T47D (cell line): ENCODE measurements at regions not wholly inside any gene's neighbourhood (a gene's known extent, or its start where the extent isn't known, plus 50 kb on each side); places are given as distances from the start of the nearest gene placed in this dataset.

Experiments used
- DNase-seq, 2 experiments: peaks; one replicate each; pipeline versions ENCODE4 v3.0.0 to v3.0.0-alpha.2; 2011 to 2012; ENCODE audit warnings: low read depth in 1 of 2, low spot score in 1 of 2
- JUND ChIP-seq: IDR thresholded peaks from 2 replicates; pipeline ENCODE4 v1.6.1; 2012; ENCODE audit warnings: low read depth
- in situ Hi-C: cut with HindIII; loops from 2 replicates; pipeline ENCODE4 v1.10.0; 2016; ENCODE audit warnings: low sequenced_read_pairs, low pct_unique_long_range_greater_than_20kb

- TF ChIP-seq JUND = no peak
- in situ Hi-C loops = no loop called here
- no peak for DNase-seq
These were observed 58.1 kb upstream of the EPB41L1 start for GRCh38 chr20:36096435-36096834.

GRCh38 chr20:36097337-36098151, 57.0 kb upstream of the EPB41L1 start:
- no peak for TF ChIP-seq JUND
- in situ Hi-C loops = no loop called here
- peak in 1 of 2 experiments; percentile 60 for DNase-seq

DNA sequence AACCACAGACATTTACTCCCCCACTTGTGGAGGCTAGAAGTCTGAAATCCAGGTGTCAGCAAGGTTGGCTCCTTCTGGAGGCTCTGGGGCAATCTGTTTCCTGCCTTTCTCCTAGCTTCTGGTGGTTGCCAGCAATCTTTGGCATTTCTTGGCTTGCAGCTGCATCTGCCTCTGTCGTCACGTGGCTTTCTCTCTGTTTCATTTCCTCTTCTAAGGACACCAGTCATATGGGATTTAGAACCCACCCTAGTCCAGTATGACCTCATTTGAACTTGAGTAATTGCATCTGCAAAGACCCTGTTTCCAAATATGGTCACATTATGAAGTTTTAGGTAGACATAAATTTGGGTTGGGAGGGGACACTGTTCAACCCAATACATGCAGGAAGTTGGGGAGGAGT, 56.2 kb upstream of the EPB41L1 start:
- no peak for DNase-seq
- TF ChIP-seq JUND = no peak
- in situ Hi-C loops = no loop called here

DNA sequence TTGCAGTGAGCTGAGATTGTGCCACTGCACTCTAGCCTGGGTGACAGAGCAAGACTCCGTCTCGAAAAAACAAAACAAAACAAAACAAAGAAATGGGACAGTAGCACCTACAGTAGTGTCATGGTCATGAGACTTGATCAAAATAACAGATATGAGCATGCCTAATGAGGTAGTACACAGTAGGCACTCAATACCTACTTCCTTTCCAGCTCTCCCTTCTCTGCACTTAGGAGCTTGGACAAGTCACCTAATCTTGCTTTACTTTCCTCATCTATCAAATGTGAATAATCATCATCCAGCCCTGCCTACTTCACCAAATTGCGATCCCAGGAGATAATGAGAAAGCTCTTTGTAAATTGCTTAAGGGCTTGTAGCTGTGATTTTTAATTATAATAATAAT, 55.4 kb upstream of the EPB41L1 start:
- in situ Hi-C loops = no loop called here
- no peak for TF ChIP-seq JUND
- no peak for DNase-seq

DNA sequence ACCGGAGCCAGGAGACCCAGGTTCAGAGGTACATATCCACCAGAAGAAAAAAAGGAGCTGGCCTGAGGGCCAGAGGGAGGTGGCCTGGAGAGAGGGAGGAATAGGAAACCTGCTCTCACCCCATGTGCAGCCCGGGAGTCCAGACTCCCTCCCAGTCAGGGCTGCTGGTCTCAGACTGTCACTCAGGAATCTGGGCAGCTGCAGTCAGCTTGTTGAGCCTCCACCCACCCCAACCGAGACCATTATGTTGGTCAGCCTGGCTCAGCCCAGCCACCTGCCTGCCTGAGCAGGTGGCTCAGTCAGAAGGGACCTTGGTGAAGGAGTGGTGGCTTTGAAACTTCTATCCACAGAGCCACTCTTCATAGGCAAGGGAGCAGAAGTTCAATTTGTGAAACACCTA, 53.3 kb upstream of the EPB41L1 start:
- no peak for TF ChIP-seq JUND
- in situ Hi-C loops = no loop called here

GRCh38 chr20:36102306-36102705, 52.2 kb upstream of the EPB41L1 start:
- no peak for TF ChIP-seq JUND
- DNase-seq = no peak
- in situ Hi-C loops = no loop called here

More for the DNA sequence above, 53.3 kb upstream of the EPB41L1 start:
- DNase-seq = no peak

GRCh38 chr20:36102809-36103596, 51.5 kb upstream of the EPB41L1 start:
- TF ChIP-seq JUND = no peak
- DNase-seq = no peak
- in situ Hi-C loops = no loop called here

DNA sequence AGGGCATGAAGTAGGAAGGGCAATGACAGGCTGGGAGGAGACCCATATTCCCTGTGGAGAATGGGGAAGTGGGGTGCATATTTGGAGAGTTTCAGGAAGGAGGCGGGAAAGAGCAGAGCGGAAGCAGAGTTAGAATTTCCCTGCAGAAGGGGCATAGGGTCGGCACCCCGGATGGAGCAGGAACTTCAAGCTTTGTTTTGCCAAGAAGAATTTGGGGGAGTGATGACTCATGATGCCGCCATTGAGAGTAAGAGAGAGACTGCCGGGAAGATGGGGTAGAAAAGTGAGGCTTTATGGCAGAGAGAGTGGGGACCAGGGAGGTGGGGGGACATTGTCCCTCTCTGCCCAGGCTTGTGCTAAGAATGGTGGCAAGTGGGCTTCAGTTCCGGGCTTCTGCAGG, 50.3 kb upstream of the EPB41L1 start:
- TF ChIP-seq JUND = no peak
- no peak for DNase-seq
- in situ Hi-C loops = no loop called here
